ENCODE measurements at regions not wholly inside any gene's neighbourhood (a gene's known extent, or its start where the extent isn't known, plus 50 kb on each side); places are given as distances from the start of the nearest gene placed in this dataset.
"Not testable (repeated sequence)": the region's sequence is repeated elsewhere in the genome, so short reads cannot be mapped to it uniquely, and the experiment has no call there.

GRCh38 chr9:3740690-3741419, 215.1 kb upstream of the RFX3 start:
- TF ChIP-seq CTCF (IDR thresholded peaks at IDR 0.05; ENCODE audit: low read depth, low read length): no peak
- DNase-seq (ENCODE audit: extremely low read depth, low read depth): no peak

GRCh38 chr9:3736161-3736560, 210.4 kb upstream of the RFX3 start:
- no peak for TF ChIP-seq CTCF (IDR thresholded peaks at IDR 0.05; ENCODE audit: low read depth, low read length)
- no peak for DNase-seq (ENCODE audit: extremely low read depth, low read depth)

- no peak for DNase-seq (ENCODE audit: extremely low read depth, low read depth)
- no peak for TF ChIP-seq CTCF (IDR thresholded peaks at IDR 0.05; ENCODE audit: low read depth, low read length)
Observed at GRCh38 chr9:3735251-3735650, 209.4 kb upstream of the RFX3 start.

GRCh38 chr9:3733527-3734262, 207.9 kb upstream of the RFX3 start:
- DNase-seq (ENCODE audit: extremely low read depth, low read depth): not testable (repeated sequence)

GRCh38 chr9:3733039-3733408, 207.2 kb upstream of the RFX3 start:
- TF ChIP-seq CTCF (IDR thresholded peaks at IDR 0.05; ENCODE audit: low read depth, low read length): no peak
- no peak for DNase-seq (ENCODE audit: extremely low read depth, low read depth)

GRCh38 chr9:3732077-3733038, 206.6 kb upstream of the RFX3 start:
- peak; percentile 60 for DNase-seq (ENCODE audit: extremely low read depth, low read depth)
- TF ChIP-seq CTCF (IDR thresholded peaks at IDR 0.05; ENCODE audit: low read depth, low read length): peak; percentile 76

- no peak for TF ChIP-seq CTCF (IDR thresholded peaks at IDR 0.05; ENCODE audit: low read depth, low read length)
- DNase-seq (ENCODE audit: extremely low read depth, low read depth): no peak
Observed at GRCh38 chr9:3730511-3730922, 204.7 kb upstream of the RFX3 start.

Measured in AG09319 (cell line).